Activated CD4-positive, alpha-beta T cell treated with anti-CD3 and anti-CD28 coated beads for 36 hours (primary cell): ENCODE measurements at regions not wholly inside any gene's neighbourhood (a gene's known extent, or its start where the extent isn't known, plus 50 kb on each side); places are given as distances from the start of the nearest gene placed in this dataset.
A peak's percentile ranks its signal among the peaks of the same experiment; 100 is the strongest.

Experiments
- ATAC-seq: fragments of 200-7000 bp; cut with Tn5 transposase; one replicate; pipeline ENCODE4 v1.10.0; 2021; ENCODE audit warnings: mild to moderate bottlenecking, moderate library complexity
- CTCF ChIA-PET: fragments of 350-600 bp; sonication (Branson Sonifier 250); formaldehyde crosslinking; loops from one replicate; lab custom pipeline; 2021; ENCODE audit warnings: antibody characterized with exemption; lab: Charles Lee
- POLR2A ChIA-PET: fragments of 350-600 bp; sonication (Branson Sonifier 250); formaldehyde crosslinking; loops from one replicate; lab custom pipeline; 2021; ENCODE audit warnings: antibody characterized with exemption, inconsistent platforms; lab: Charles Lee
- DNase-seq: peaks from one replicate; pipeline ENCODE4 v3.0.0-alpha.2; 2020
- H3K27ac Mint-ChIP-seq: one replicate; pipeline ENCODE4 v1.8.0; 2021; ENCODE audit warnings: mixed read lengths
- H3K27me3 Mint-ChIP-seq: one replicate; pipeline ENCODE4 v1.8.0; 2021; ENCODE audit warnings: mixed read lengths
- H3K36me3 Mint-ChIP-seq: one replicate; pipeline ENCODE4 v1.8.0; 2021; ENCODE audit warnings: low read depth, mixed read lengths
- H3K4me1 Mint-ChIP-seq: one replicate; pipeline ENCODE4 v1.8.0; 2021; ENCODE audit warnings: mixed read lengths
- H3K4me3 Mint-ChIP-seq: one replicate; pipeline ENCODE4 v1.8.0; 2021; ENCODE audit warnings: mild to moderate bottlenecking, moderate library complexity, mixed read lengths
- H3K9me3 Mint-ChIP-seq: one replicate; pipeline ENCODE4 v1.8.0; 2021; ENCODE audit warnings: low read depth, mixed read lengths
- intact Hi-C, 2 experiments: fragments of 100-400 bp; cut with DNase I in 1 of 2; cut with micrococcal nuclease in 1 of 2; formaldehyde crosslinking; loops; one replicate each; pipeline versions ENCODE4 v1.14.2 to v1.15.1; 2022 to 2024; cut with DNase I, micrococcal nuclease

DNA sequence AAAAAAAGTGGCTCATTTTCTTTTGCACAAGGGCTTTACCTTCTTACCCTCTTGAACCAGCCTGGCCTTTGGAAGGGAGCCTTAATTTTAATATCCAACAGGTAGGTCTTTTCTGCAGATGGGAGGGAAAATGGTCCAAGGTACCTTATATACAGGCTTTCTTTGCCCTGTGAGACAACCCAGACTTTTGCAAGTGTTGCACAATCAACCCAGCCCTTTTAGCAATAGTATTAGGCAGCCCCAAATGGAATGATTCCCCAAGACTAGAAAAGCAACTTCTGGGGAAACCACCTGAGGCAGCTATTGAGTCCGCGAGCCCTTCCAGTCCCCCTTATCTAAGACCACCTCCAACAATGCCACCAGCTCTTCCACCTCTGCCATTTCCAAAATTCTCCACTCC lies 1138.3 kb downstream of the XPNPEP1 start:
- intact Hi-C loops = no loop called here
- CTCF ChIA-PET = no interaction called here
- Mint-ChIP-seq H3K27me3 (no peaks in the 10 kb centered on the region), H3K4me3 (no peak overlapping the region), H3K36me3 (no peaks in the 10 kb centered on the region), H3K27ac (no peak overlapping the region), H3K9me3 (peaks cover 21% of the 10 kb centered on the region), H3K4me1 (no peaks in the 10 kb centered on the region)
- ATAC-seq (no peak), DNase-seq (no peak)
- POLR2A ChIA-PET = no interaction called here

DNA sequence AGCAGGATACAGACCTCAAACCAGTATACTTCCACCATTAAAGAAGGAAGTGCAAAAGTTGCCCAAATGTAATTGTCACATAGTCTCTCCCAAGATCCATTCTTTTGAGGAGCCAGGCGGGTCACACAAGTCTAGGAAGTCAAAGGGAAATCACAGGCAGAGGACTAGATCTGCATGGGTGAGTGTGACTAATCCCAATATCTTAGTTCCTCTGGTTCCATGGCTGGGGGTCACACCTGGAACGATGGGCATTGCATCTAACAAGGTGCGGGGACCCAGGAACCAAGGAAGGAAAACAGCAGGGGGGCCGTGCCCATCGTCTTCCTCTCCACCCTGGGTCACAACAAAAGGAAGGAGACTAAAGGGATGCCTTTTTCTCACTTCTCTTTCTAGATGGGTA lies 1138.8 kb downstream of the XPNPEP1 start:
- intact Hi-C loops = no loop called here

DNA sequence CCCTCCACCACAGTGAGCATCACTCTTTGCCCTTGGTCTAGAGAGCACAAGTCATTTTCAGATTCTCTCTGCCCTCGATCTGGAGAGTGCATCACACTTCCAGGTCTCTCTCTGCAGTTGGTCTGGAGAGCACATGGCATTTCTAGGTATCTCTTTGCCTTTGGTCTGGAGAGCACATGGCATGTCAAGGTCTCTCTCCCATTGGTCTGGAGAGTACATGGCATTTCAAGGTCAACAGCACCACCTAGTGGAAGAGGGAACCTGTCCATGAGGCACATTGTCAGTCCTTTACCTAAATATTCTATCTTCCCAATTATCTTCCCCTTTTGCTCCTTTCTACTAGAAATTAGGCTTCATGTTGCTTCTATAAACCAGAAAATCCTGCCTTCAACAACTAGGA lies 1139.4 kb downstream of the XPNPEP1 start:
- Mint-ChIP-seq H3K9me3 (peaks cover 21% of the 10 kb centered on the region), H3K27ac (no peak overlapping the region), H3K36me3 (no peaks in the 10 kb centered on the region), H3K27me3 (no peaks in the 10 kb centered on the region), H3K4me1 (no peaks in the 10 kb centered on the region), H3K4me3 (no peak overlapping the region)
- DNase-seq (peak; percentile 50), ATAC-seq (no peak)
- intact Hi-C loops = no loop called here
- ChIA-PET POLR2A (no interaction called here), CTCF (no interaction called here)

More for the DNA sequence above, 1138.8 kb downstream of the XPNPEP1 start:
- Mint-ChIP-seq H3K4me1 (no peaks in the 10 kb centered on the region), H3K9me3 (peaks cover 21% of the 10 kb centered on the region), H3K36me3 (no peaks in the 10 kb centered on the region), H3K27me3 (no peaks in the 10 kb centered on the region), H3K4me3 (no peak overlapping the region), H3K27ac (no peak overlapping the region)
- POLR2A ChIA-PET = no interaction called here
- DNase-seq = no peak
- CTCF ChIA-PET = no interaction called here
- no peak for ATAC-seq

DNA sequence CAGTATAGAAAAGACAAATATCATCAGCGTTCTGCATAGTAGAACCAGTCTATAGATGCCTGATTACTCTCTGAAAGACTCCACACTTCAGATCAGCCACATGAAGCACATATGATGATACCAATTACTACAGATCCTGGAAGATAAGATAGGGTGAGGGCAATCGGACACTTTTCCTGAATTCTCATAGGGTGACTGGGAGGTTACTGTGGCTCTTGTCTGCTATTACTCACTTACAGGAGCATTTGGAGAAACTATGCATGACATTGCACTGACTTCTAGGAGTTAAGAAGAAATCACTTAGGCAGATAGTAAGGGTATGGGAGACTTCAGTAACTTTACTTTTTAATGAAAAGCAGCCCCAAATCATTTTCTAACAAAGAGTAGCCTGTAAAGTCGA lies 1140.9 kb downstream of the XPNPEP1 start:
- no peak for ATAC-seq
- Mint-ChIP-seq H3K27ac (no peak overlapping the region), H3K4me3 (no peak overlapping the region), H3K36me3 (no peaks in the 10 kb centered on the region), H3K4me1 (no peaks in the 10 kb centered on the region), H3K9me3 (peaks cover 21% of the 10 kb centered on the region), H3K27me3 (no peaks in the 10 kb centered on the region)
- ChIA-PET CTCF (no interaction called here), POLR2A (no interaction called here)
- DNase-seq = no peak
- intact Hi-C loops = no loop called here

- H3K4me3 Mint-ChIP-seq = no peak overlapping the region
- no peak for ATAC-seq
- DNase-seq = no peak
- H3K27ac Mint-ChIP-seq = no peak overlapping the region
- no peaks in the 10 kb centered on the region for H3K36me3 Mint-ChIP-seq
- intact Hi-C loops = no loop called here
- ChIA-PET CTCF (no interaction called here), POLR2A (no interaction called here)
- H3K9me3 Mint-ChIP-seq = peaks cover 12% of the 10 kb centered on the region
- H3K27me3 Mint-ChIP-seq = no peaks in the 10 kb centered on the region
- no peaks in the 10 kb centered on the region for H3K4me1 Mint-ChIP-seq
These were observed 1143.8 kb downstream of the XPNPEP1 start for GRCh38 chr10:108779501-108779900.

- Mint-ChIP-seq H3K27ac (no peak overlapping the region), H3K9me3 (peaks cover 4% of the 10 kb centered on the region), H3K4me1 (no peaks in the 10 kb centered on the region), H3K36me3 (no peaks in the 10 kb centered on the region), H3K27me3 (no peaks in the 10 kb centered on the region), H3K4me3 (no peak overlapping the region)
- CTCF ChIA-PET = no interaction called here
- intact Hi-C loops = no loop called here
- ATAC-seq (no peak), DNase-seq (no peak)
- POLR2A ChIA-PET = no interaction called here
These were observed 1147.3 kb downstream of the XPNPEP1 start for GRCh38 chr10:108775911-108776475.

- H3K9me3 Mint-ChIP-seq = peaks cover 2% of the 10 kb centered on the region
- ATAC-seq (no peak), DNase-seq (no peak)
- H3K27me3 Mint-ChIP-seq = no peaks in the 10 kb centered on the region
- ChIA-PET POLR2A (no interaction called here), CTCF (interaction anchor here (1.5 kb wide), 1 partner anchor 9 kb away, joined by 4 read pairs; no protein-coding TSS in a partner anchor)
- no peak overlapping the region for H3K4me3 Mint-ChIP-seq
- H3K4me1 Mint-ChIP-seq = no peaks in the 10 kb centered on the region
- H3K36me3 Mint-ChIP-seq = no peaks in the 10 kb centered on the region
- no peak overlapping the region for H3K27ac Mint-ChIP-seq
- intact Hi-C loops = no loop called here
These were observed 1152.2 kb downstream of the XPNPEP1 start for GRCh38 chr10:108771106-108771505.

DNA sequence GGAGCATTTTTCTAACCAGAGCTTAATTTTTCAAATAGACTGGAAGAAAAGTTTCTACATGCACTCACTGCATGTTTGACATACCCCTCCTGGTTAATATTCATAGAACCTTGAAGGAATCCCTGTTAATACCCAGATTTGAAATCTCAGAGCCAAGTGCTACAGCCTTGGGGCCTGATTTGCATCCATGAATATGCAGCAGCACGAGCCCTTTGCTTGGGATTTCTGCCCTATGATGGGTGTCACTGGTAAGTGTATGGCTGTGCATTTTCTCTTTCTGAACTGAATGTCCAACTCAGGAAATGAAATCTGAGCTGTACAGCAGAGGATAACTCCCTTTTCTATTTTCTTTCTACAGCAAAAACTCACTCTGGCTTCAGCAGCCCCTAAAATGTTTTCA lies 1157.5 kb downstream of the XPNPEP1 start:
- ChIA-PET POLR2A (no interaction called here), CTCF (no interaction called here)
- no peaks in the 10 kb centered on the region for H3K27me3 Mint-ChIP-seq

GRCh38 chr10:108757946-108758345 lies 1165.4 kb downstream of the XPNPEP1 start:
- no peaks in the 10 kb centered on the region for H3K36me3 Mint-ChIP-seq
- intact Hi-C loops = no loop called here
- no peaks in the 10 kb centered on the region for H3K4me1 Mint-ChIP-seq
- ChIA-PET CTCF (no interaction called here), POLR2A (no interaction called here)
- no peak for DNase-seq
- ATAC-seq = no peak
- H3K9me3 Mint-ChIP-seq = peaks cover 4% of the 10 kb centered on the region
- no peak overlapping the region for H3K27ac Mint-ChIP-seq
- no peak overlapping the region for H3K4me3 Mint-ChIP-seq
- H3K27me3 Mint-ChIP-seq = no peaks in the 10 kb centered on the region

More for the DNA sequence above, 1157.5 kb downstream of the XPNPEP1 start:
- Mint-ChIP-seq H3K4me3 (no peak overlapping the region), H3K4me1 (no peaks in the 10 kb centered on the region), H3K36me3 (no peaks in the 10 kb centered on the region), H3K27ac (no peak overlapping the region), H3K9me3 (peaks cover 3% of the 10 kb centered on the region)
- DNase-seq (no peak), ATAC-seq (no peak)
- intact Hi-C loops = no loop called here

GRCh38 chr10:108755646-108756045 lies 1167.7 kb downstream of the XPNPEP1 start:
- Mint-ChIP-seq H3K27me3 (no peaks in the 10 kb centered on the region), H3K4me3 (no peak overlapping the region), H3K27ac (no peak overlapping the region), H3K4me1 (no peaks in the 10 kb centered on the region), H3K9me3 (peaks cover 2% of the 10 kb centered on the region), H3K36me3 (no peaks in the 10 kb centered on the region)
- ChIA-PET CTCF (no interaction called here), POLR2A (no interaction called here)
- intact Hi-C loops = no loop called here
- ATAC-seq = no peak
- no peak for DNase-seq

GRCh38 chr10:108753326-108753725 lies 1170.0 kb downstream of the XPNPEP1 start:
- Mint-ChIP-seq H3K4me1 (no peaks in the 10 kb centered on the region), H3K4me3 (no peak overlapping the region), H3K9me3 (peaks cover 2% of the 10 kb centered on the region), H3K36me3 (no peaks in the 10 kb centered on the region), H3K27ac (no peak overlapping the region), H3K27me3 (no peaks in the 10 kb centered on the region)
- no peak for ATAC-seq
- intact Hi-C loops = no loop called here
- no peak for DNase-seq
- POLR2A ChIA-PET = no interaction called here
- CTCF ChIA-PET = no interaction called here

DNA sequence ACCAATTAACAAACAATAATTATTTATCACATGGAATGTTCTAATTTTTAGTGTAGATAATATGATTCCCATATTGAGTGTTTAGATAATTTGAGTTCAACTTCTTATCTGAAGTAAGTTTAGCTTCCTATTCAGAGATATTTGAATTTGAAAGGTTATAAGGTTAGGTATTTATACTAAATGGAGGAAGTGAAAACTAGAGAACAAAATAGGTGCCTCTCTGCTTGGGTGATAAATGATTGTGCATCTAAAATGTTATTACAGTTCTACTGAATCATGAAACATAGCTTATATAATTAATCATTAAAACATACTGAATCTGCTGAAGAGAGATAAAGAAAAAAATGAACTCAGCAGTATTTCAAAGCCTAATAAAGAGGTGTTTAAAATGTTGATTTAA lies 1174.3 kb downstream of the XPNPEP1 start:
- no peak for DNase-seq
- Mint-ChIP-seq H3K27ac (no peak overlapping the region), H3K4me1 (no peaks in the 10 kb centered on the region), H3K27me3 (no peaks in the 10 kb centered on the region), H3K36me3 (no peaks in the 10 kb centered on the region), H3K9me3 (peaks cover 8% of the 10 kb centered on the region), H3K4me3 (no peak overlapping the region)
- ChIA-PET POLR2A (no interaction called here), CTCF (interaction anchor here (0.6 to 1.2 kb wide), 2 partner anchors 98 to 538 kb away, joined by 3 to 4 read pairs; no protein-coding TSS in a partner anchor)
- intact Hi-C loops = no loop called here
- no peak for ATAC-seq
